ENCODE measurements at regions not wholly inside any gene's neighbourhood (a gene's known extent, or its start where the extent isn't known, plus 50 kb on each side); places are given as distances from the start of the nearest gene placed in this dataset.

- no peak for FAIRE-seq
- Histone ChIP-seq H3K27me3 (ENCODE audit: control insufficient read depth, insufficient read depth, low read length) (no peaks in the 10 kb centered on the region), H3K36me3 (ENCODE audit: control insufficient read depth, insufficient read depth, low read length) (no peaks in the 10 kb centered on the region), H3K4me3 (ENCODE audit: low read depth, low read length) (no peak overlapping the region)
- no peak for DNase-seq (ENCODE audit: low read depth)
- no peak for TF ChIP-seq CTCF (IDR thresholded peaks at IDR 0.05; ENCODE audit: insufficient read depth, low read length, severe bottlenecking)
These were observed 339.1 kb upstream of the OBI1 start for GRCh38 chr13:78997902-78998629.

GRCh38 chr13:78993792-78994191 is 334.8 kb upstream of the OBI1 start:
- DNase-seq (ENCODE audit: low read depth) (no peak), FAIRE-seq (no peak)
- no peak overlapping the region for H3K4me3 ChIP-seq (ENCODE audit: low read depth, low read length)
- no peak for TF ChIP-seq CTCF (IDR thresholded peaks at IDR 0.05; ENCODE audit: insufficient read depth, low read length, severe bottlenecking)
- no peaks in the 10 kb centered on the region for H3K27me3 ChIP-seq (ENCODE audit: control insufficient read depth, insufficient read depth, low read length)
- H3K36me3 ChIP-seq (ENCODE audit: control insufficient read depth, insufficient read depth, low read length): no peaks in the 10 kb centered on the region

GRCh38 chr13:78981913-78982312 is 323.0 kb upstream of the OBI1 start:
- Histone ChIP-seq H3K27me3 (ENCODE audit: control insufficient read depth, insufficient read depth, low read length) (no peaks in the 10 kb centered on the region), H3K36me3 (ENCODE audit: control insufficient read depth, insufficient read depth, low read length) (no peaks in the 10 kb centered on the region), H3K4me3 (ENCODE audit: low read depth, low read length) (no peak overlapping the region)
- DNase-seq (ENCODE audit: low read depth): no peak
- TF ChIP-seq CTCF (IDR thresholded peaks at IDR 0.05; ENCODE audit: insufficient read depth, low read length, severe bottlenecking): no peak
- FAIRE-seq: no peak

GRCh38 chr13:78979349-78979748 is 320.4 kb upstream of the OBI1 start:
- no peaks in the 10 kb centered on the region for H3K27me3 ChIP-seq (ENCODE audit: control insufficient read depth, insufficient read depth, low read length)
- no peaks in the 10 kb centered on the region for H3K36me3 ChIP-seq (ENCODE audit: control insufficient read depth, insufficient read depth, low read length)
- FAIRE-seq (no peak), DNase-seq (ENCODE audit: low read depth) (no peak)
- TF ChIP-seq CTCF (IDR thresholded peaks at IDR 0.05; ENCODE audit: insufficient read depth, low read length, severe bottlenecking): no peak
- H3K4me3 ChIP-seq (ENCODE audit: low read depth, low read length): no peak overlapping the region

GRCh38 chr13:78978381-78978998 is 319.5 kb upstream of the OBI1 start:
- Histone ChIP-seq H3K36me3 (ENCODE audit: control insufficient read depth, insufficient read depth, low read length) (no peaks in the 10 kb centered on the region), H3K27me3 (ENCODE audit: control insufficient read depth, insufficient read depth, low read length) (no peaks in the 10 kb centered on the region), H3K4me3 (ENCODE audit: low read depth, low read length) (no peak overlapping the region)
- peak; percentile 61 for TF ChIP-seq CTCF (IDR thresholded peaks at IDR 0.05; ENCODE audit: insufficient read depth, low read length, severe bottlenecking)
- DNase-seq (ENCODE audit: low read depth) (peak; percentile 65), FAIRE-seq (peak; percentile 64)

All from bronchial epithelial cell (primary cell).